ENCODE measurements at regions not wholly inside any gene's neighbourhood (a gene's known extent, or its start where the extent isn't known, plus 50 kb on each side); places are given as distances from the start of the nearest gene placed in this dataset.

DNA sequence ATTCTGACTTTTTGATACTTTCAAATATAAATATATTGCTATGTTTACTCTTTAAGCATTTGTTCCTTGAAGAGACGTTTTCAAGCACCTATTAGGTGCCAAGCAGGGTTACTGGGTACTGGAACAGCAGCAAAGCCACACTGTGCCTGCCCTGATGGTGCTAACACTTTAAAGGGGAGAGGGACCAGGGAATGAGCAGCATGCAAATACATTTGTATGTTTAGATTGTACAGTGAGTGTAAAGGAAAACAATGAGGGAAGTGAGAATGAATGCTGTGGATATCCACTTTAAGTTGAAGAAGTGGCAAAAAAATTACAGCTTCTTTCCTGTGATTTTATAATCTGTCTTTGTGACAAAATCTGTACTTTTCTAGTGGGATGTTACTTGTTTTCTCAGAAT lies 400.2 kb upstream of the ATP11B start:
- Mint-ChIP-seq H3K4me3 (no peak overlapping the region), H3K36me3 (ENCODE audit: low read depth) (no peaks in the 10 kb centered on the region), H3K9me3 (no peaks in the 10 kb centered on the region), H3K4me1 (no peaks in the 10 kb centered on the region), H3K27me3 (ENCODE audit: low read depth) (no peaks in the 10 kb centered on the region), H3K27ac (no peak overlapping the region)
- TF ChIP-seq, protein P1, sequence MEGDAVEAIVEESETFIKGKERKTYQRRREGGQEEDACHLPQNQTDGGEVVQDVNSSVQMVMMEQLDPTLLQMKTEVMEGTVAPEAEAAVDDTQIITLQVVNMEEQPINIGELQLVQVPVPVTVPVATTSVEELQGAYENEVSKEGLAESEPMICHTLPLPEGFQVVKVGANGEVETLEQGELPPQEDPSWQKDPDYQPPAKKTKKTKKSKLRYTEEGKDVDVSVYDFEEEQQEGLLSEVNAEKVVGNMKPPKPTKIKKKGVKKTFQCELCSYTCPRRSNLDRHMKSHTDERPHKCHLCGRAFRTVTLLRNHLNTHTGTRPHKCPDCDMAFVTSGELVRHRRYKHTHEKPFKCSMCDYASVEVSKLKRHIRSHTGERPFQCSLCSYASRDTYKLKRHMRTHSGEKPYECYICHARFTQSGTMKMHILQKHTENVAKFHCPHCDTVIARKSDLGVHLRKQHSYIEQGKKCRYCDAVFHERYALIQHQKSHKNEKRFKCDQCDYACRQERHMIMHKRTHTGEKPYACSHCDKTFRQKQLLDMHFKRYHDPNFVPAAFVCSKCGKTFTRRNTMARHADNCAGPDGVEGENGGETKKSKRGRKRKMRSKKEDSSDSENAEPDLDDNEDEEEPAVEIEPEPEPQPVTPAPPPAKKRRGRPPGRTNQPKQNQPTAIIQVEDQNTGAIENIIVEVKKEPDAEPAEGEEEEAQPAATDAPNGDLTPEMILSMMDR (IDR thresholded peaks at IDR 0.05; ENCODE audit: unreplicated experiment in 3 of 3): no peak

- Mint-ChIP-seq H3K4me3 (no peak overlapping the region), H3K4me1 (no peaks in the 10 kb centered on the region), H3K27me3 (ENCODE audit: low read depth) (no peaks in the 10 kb centered on the region), H3K27ac (no peak overlapping the region), H3K9me3 (no peaks in the 10 kb centered on the region), H3K36me3 (ENCODE audit: low read depth) (no peaks in the 10 kb centered on the region)
- TF ChIP-seq, protein P1 (IDR thresholded peaks at IDR 0.05; ENCODE audit: unreplicated experiment in 3 of 3): no peak
These were observed 399.4 kb upstream of the ATP11B start for GRCh38 chr3:182393830-182394367.

- H3K4me3 Mint-ChIP-seq: no peak overlapping the region
- TF ChIP-seq, protein P1 (IDR thresholded peaks at IDR 0.05; ENCODE audit: unreplicated experiment in 3 of 3): no peak
- no peaks in the 10 kb centered on the region for H3K9me3 Mint-ChIP-seq
- no peaks in the 10 kb centered on the region for H3K36me3 Mint-ChIP-seq (ENCODE audit: low read depth)
- H3K27me3 Mint-ChIP-seq (ENCODE audit: low read depth): no peaks in the 10 kb centered on the region
- no peak overlapping the region for H3K27ac Mint-ChIP-seq
- H3K4me1 Mint-ChIP-seq: no peaks in the 10 kb centered on the region
These were observed 396.1 kb upstream of the ATP11B start for GRCh38 chr3:182397164-182397563.

DNA sequence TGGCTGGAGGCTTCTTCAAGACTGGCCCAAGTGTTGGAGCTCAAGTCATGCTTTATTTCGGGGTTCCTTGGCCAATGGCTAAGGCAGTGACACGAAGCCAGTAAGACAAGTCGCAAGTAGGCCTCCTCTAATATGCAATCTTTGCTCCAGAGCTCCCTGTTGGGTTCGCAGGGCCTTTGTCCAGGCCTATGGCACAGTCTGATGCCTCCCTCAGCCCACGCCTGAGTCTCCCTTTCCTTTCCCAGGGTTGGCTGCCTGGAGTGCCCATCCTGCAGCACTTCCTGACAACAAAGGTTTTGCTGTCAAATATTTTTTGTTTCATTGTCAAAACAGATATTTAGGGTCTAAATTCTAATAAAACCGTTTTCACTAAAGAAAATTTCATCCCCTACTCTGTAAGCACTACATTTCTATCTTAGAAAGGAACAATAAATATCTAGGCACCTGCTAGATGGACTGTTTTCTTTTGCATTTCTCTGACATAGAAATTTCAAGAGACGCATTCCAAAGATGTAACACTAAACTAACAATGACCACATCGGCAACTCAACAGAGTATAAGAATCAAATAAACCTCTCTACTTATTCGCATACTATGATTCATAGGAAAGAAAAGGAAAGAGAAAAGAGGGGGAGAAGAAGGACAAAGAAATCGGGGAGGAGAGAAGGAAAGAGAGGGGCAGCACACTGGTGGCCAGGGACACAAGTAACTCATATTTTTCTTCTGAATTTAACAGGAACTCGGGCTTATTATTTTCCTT lies 393.1 kb upstream of the ATP11B start:
- Mint-ChIP-seq H3K27ac (no peak overlapping the region), H3K36me3 (ENCODE audit: low read depth) (no peaks in the 10 kb centered on the region), H3K4me1 (no peaks in the 10 kb centered on the region), H3K27me3 (ENCODE audit: low read depth) (no peaks in the 10 kb centered on the region), H3K4me3 (no peak overlapping the region), H3K9me3 (no peaks in the 10 kb centered on the region)
- TF ChIP-seq, protein P1 (IDR thresholded peaks at IDR 0.05; ENCODE audit: unreplicated experiment in 3 of 3): no peak

- TF ChIP-seq, protein P1 (IDR thresholded peaks at IDR 0.05; ENCODE audit: unreplicated experiment in 3 of 3): no peak
- no peaks in the 10 kb centered on the region for H3K36me3 Mint-ChIP-seq (ENCODE audit: low read depth)
- no peaks in the 10 kb centered on the region for H3K9me3 Mint-ChIP-seq
- no peaks in the 10 kb centered on the region for H3K27me3 Mint-ChIP-seq (ENCODE audit: low read depth)
- no peak overlapping the region for H3K4me3 Mint-ChIP-seq
- peaks cover under 1% of the 10 kb centered on the region for H3K4me1 Mint-ChIP-seq
- no peak overlapping the region for H3K27ac Mint-ChIP-seq
These were observed 392.5 kb upstream of the ATP11B start for GRCh38 chr3:182400838-182401237.

DNA sequence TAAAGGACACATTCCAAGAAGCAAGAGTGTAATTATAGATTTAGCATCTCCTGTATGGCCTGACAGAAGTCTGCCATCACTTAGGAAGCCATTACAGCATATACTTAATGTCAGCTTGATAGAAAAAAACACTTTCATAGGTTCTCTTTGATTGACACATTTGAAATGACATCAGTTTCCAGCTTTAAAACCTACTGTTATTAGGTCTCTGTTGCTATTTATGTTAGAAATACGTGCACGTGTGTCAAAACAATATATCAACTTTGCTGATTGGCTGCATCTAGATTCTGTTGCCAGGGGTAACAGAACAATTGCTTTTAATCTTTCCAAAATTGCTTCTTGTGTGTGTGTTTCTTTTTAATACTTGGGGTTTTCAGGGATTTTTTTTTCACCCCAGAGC lies 389.3 kb upstream of the ATP11B start:
- Mint-ChIP-seq H3K4me3 (no peak overlapping the region), H3K9me3 (no peaks in the 10 kb centered on the region), H3K36me3 (ENCODE audit: low read depth) (no peaks in the 10 kb centered on the region), H3K4me1 (peaks cover 7% of the 10 kb centered on the region), H3K27ac (no peak overlapping the region), H3K27me3 (ENCODE audit: low read depth) (no peaks in the 10 kb centered on the region)
- TF ChIP-seq, protein P1 (IDR thresholded peaks at IDR 0.05; ENCODE audit: unreplicated experiment in 3 of 3): no peak
